ENCODE measurements at regions not wholly inside any gene's neighbourhood (a gene's known extent, or its start where the extent isn't known, plus 50 kb on each side); places are given as distances from the start of the nearest gene placed in this dataset.

- DNase-seq: no peak
- Histone ChIP-seq H3K4me3 (ENCODE audit: low read length in 3 of 3) (no peak overlapping the region), H3K9me3 (ENCODE audit: control insufficient read depth in 2 of 3, insufficient read depth in 1 of 3, low read length in 3 of 3) (no peaks in the 10 kb centered on the region), H3K27me3 (ENCODE audit: control insufficient read depth, insufficient read depth, low read length) (no peaks in the 10 kb centered on the region), H3K27ac (ENCODE audit: low read depth in 2 of 2, low read length in 2 of 2) (no peak overlapping the region), H3K4me1 (ENCODE audit: control insufficient read depth in 2 of 3, insufficient read depth in 2 of 3, low read depth in 1 of 3, low read length in 3 of 3) (no peaks in the 10 kb centered on the region), H3K36me3 (ENCODE audit: control insufficient read depth in 2 of 3, insufficient read depth in 3 of 3, low read length in 3 of 3) (no peaks in the 10 kb centered on the region), H3K9ac (ENCODE audit: low read length in 3 of 3) (no peak overlapping the region)
- intact Hi-C loops (cut with DNase I): no loop called here
- TF ChIP-seq CTCF (IDR thresholded peaks at IDR 0.05; ENCODE audit: borderline replicate concordance, extremely low read depth, insufficient read depth): no peak
- no peak for FAIRE-seq
These were observed 353.6 kb upstream of the C1orf87 start for GRCh38 chr1:60427194-60427593.

GRCh38 chr1:60425528-60425927 is 352.0 kb upstream of the C1orf87 start:
- Histone ChIP-seq H3K27ac (ENCODE audit: low read depth in 2 of 2, low read length in 2 of 2) (no peak overlapping the region), H3K9ac (ENCODE audit: low read length in 3 of 3) (no peak overlapping the region), H3K27me3 (ENCODE audit: control insufficient read depth, insufficient read depth, low read length) (no peaks in the 10 kb centered on the region), H3K9me3 (ENCODE audit: control insufficient read depth in 2 of 3, insufficient read depth in 1 of 3, low read length in 3 of 3) (peaks cover 0 to 6% (median 0%) of the 10 kb centered on the region in 3 donors), H3K4me3 (ENCODE audit: low read length in 3 of 3) (no peak overlapping the region), H3K4me1 (ENCODE audit: control insufficient read depth in 2 of 3, insufficient read depth in 2 of 3, low read depth in 1 of 3, low read length in 3 of 3) (no peaks in the 10 kb centered on the region), H3K36me3 (ENCODE audit: control insufficient read depth in 2 of 3, insufficient read depth in 3 of 3, low read length in 3 of 3) (no peaks in the 10 kb centered on the region)
- FAIRE-seq (no peak), DNase-seq (peak in 1 of 5 donors; percentile 8)
- TF ChIP-seq CTCF (IDR thresholded peaks at IDR 0.05; ENCODE audit: borderline replicate concordance, extremely low read depth, insufficient read depth): peak; percentile 23
- intact Hi-C loops (cut with DNase I): no loop called here

- TF ChIP-seq CTCF (IDR thresholded peaks at IDR 0.05; ENCODE audit: borderline replicate concordance, extremely low read depth, insufficient read depth): no peak
- peak in 2 of 5 donors; percentile 19 to 51 for DNase-seq
- Histone ChIP-seq H3K27ac (ENCODE audit: low read depth in 2 of 2, low read length in 2 of 2) (no peak overlapping the region), H3K27me3 (ENCODE audit: control insufficient read depth, insufficient read depth, low read length) (no peaks in the 10 kb centered on the region), H3K9ac (ENCODE audit: low read length in 3 of 3) (no peak overlapping the region), H3K4me3 (ENCODE audit: low read length in 3 of 3) (no peak overlapping the region), H3K4me1 (ENCODE audit: control insufficient read depth in 2 of 3, insufficient read depth in 2 of 3, low read depth in 1 of 3, low read length in 3 of 3) (no peaks in the 10 kb centered on the region), H3K36me3 (ENCODE audit: control insufficient read depth in 2 of 3, insufficient read depth in 3 of 3, low read length in 3 of 3) (no peaks in the 10 kb centered on the region), H3K9me3 (ENCODE audit: control insufficient read depth in 2 of 3, insufficient read depth in 1 of 3, low read length in 3 of 3) (peaks cover 0 to 6% (median 0%) of the 10 kb centered on the region in 3 donors)
- no peak for FAIRE-seq
- intact Hi-C loops (cut with DNase I): no loop called here
These were observed 349.7 kb upstream of the C1orf87 start for GRCh38 chr1:60423146-60423780.

GRCh38 chr1:60421965-60422364 is 348.4 kb upstream of the C1orf87 start:
- Histone ChIP-seq H3K27me3 (ENCODE audit: control insufficient read depth, insufficient read depth, low read length) (no peaks in the 10 kb centered on the region), H3K4me1 (ENCODE audit: control insufficient read depth in 2 of 3, insufficient read depth in 2 of 3, low read depth in 1 of 3, low read length in 3 of 3) (no peaks in the 10 kb centered on the region), H3K27ac (ENCODE audit: low read depth in 2 of 2, low read length in 2 of 2) (no peak overlapping the region), H3K36me3 (ENCODE audit: control insufficient read depth in 2 of 3, insufficient read depth in 3 of 3, low read length in 3 of 3) (no peaks in the 10 kb centered on the region), H3K9ac (ENCODE audit: low read length in 3 of 3) (no peak overlapping the region), H3K9me3 (ENCODE audit: control insufficient read depth in 2 of 3, insufficient read depth in 1 of 3, low read length in 3 of 3) (peaks cover 0 to 6% (median 0%) of the 10 kb centered on the region in 3 donors), H3K4me3 (ENCODE audit: low read length in 3 of 3) (no peak overlapping the region)
- DNase-seq (no peak), FAIRE-seq (no peak)
- no peak for TF ChIP-seq CTCF (IDR thresholded peaks at IDR 0.05; ENCODE audit: borderline replicate concordance, extremely low read depth, insufficient read depth)
- intact Hi-C loops (cut with DNase I): no loop called here
